Mucosa of descending colon (tissue), 3 donors: ENCODE measurements at regions not wholly inside any gene's neighbourhood (a gene's known extent, or its start where the extent isn't known, plus 50 kb on each side); places are given as distances from the start of the nearest gene placed in this dataset.

Source experiments
- ATAC-seq: fragments of 200-7000 bp; cut with Tn5 transposase; one replicate; pipeline ENCODE4 v1.9.1; 2020; ENCODE audit warnings: mild to moderate bottlenecking, moderate library complexity
- DNase-seq, 3 donors: peaks; one replicate each; pipeline ENCODE4 v3.0.0-alpha.2; 2020
- H3K36me3 ChIP-seq: fragments of 200-600 bp; one replicate; pipeline ENCODE4 v1.8.0; 2021; ENCODE audit warnings: low read depth, mild to moderate bottlenecking
- H3K4me1 ChIP-seq: fragments of 200-600 bp; one replicate; pipeline ENCODE4 v1.8.0; 2021; ENCODE audit warnings: low read depth, mild to moderate bottlenecking
- H3K4me3 ChIP-seq: fragments of 200-600 bp; one replicate; pipeline ENCODE4 v1.8.0; 2021; ENCODE audit warnings: mild to moderate bottlenecking
- H3K9me3 ChIP-seq: fragments of 200-600 bp; one replicate; pipeline ENCODE4 v1.8.0; 2021; ENCODE audit warnings: mild to moderate bottlenecking
- CTCF ChIP-seq: fragments of 200-600 bp; IDR thresholded peaks from one replicate; pipeline ENCODE4 v1.8.0; 2022; ENCODE audit warnings: antibody characterized with exemption, mild to moderate bottlenecking
- intact Hi-C, 2 donors: fragments of 100-400 bp; cut with DNase I in 1 of 2; cut with micrococcal nuclease in 1 of 2; formaldehyde crosslinking; loops; one replicate each; pipeline versions ENCODE4 v1.11.0 to v1.11.1; 2022; cut with DNase I, micrococcal nuclease
- donor health status: DM: no; HTN: no; CAD: no; lungs with moderate emphysema.
- donor health status: DM: no; HTN: no; CAD: no.
- donor health status: DM: no; HTN: yes; CAD: no.

- TF ChIP-seq CTCF: no peak
- Histone ChIP-seq H3K4me3 (no peak overlapping the region), H3K36me3 (no peaks in the 10 kb centered on the region), H3K4me1 (no peaks in the 10 kb centered on the region), H3K9me3 (no peaks in the 10 kb centered on the region)
- DNase-seq: no peak
- no peak for ATAC-seq
- intact Hi-C loops: no loop called here
Measured at GRCh38 chr11:80515097-80515496, 1074.3 kb upstream of the TENM4 start.

- ATAC-seq (no peak), DNase-seq (no peak)
- intact Hi-C loops: no loop called here
- Histone ChIP-seq H3K9me3 (no peaks in the 10 kb centered on the region), H3K4me3 (no peak overlapping the region), H3K4me1 (no peaks in the 10 kb centered on the region), H3K36me3 (no peaks in the 10 kb centered on the region)
- no peak for TF ChIP-seq CTCF
Measured at GRCh38 chr11:80512491-80512890, 1071.7 kb upstream of the TENM4 start.

GRCh38 chr11:80505771-80506170, 1064.9 kb upstream of the TENM4 start:
- Histone ChIP-seq H3K4me3 (no peak overlapping the region), H3K36me3 (no peaks in the 10 kb centered on the region), H3K4me1 (no peaks in the 10 kb centered on the region), H3K9me3 (peaks cover 2% of the 10 kb centered on the region)
- no peak for DNase-seq
- intact Hi-C loops: no loop called here
- TF ChIP-seq CTCF: no peak
- ATAC-seq: no peak

- Histone ChIP-seq H3K9me3 (peaks cover 2% of the 10 kb centered on the region), H3K4me1 (no peaks in the 10 kb centered on the region), H3K4me3 (no peak overlapping the region), H3K36me3 (no peaks in the 10 kb centered on the region)
- intact Hi-C loops: no loop called here
- no peak for DNase-seq
- ATAC-seq: no peak
- no peak for TF ChIP-seq CTCF
Measured at GRCh38 chr11:80503990-80504389, 1063.2 kb upstream of the TENM4 start.

GRCh38 chr11:80502511-80502910, 1061.7 kb upstream of the TENM4 start:
- Histone ChIP-seq H3K36me3 (no peaks in the 10 kb centered on the region), H3K4me1 (no peaks in the 10 kb centered on the region), H3K4me3 (no peak overlapping the region), H3K9me3 (peaks cover 2% of the 10 kb centered on the region)
- no peak for TF ChIP-seq CTCF
- intact Hi-C loops: no loop called here
- DNase-seq (no peak), ATAC-seq (no peak)

- Histone ChIP-seq H3K36me3 (no peaks in the 10 kb centered on the region), H3K4me1 (no peaks in the 10 kb centered on the region), H3K4me3 (no peak overlapping the region), H3K9me3 (peaks cover 17% of the 10 kb centered on the region)
- no peak for ATAC-seq
- no peak for DNase-seq
- intact Hi-C loops: no loop called here
- TF ChIP-seq CTCF: no peak
Measured at GRCh38 chr11:80495116-80495515, 1054.3 kb upstream of the TENM4 start.
